ENCODE measurements at regions not wholly inside any gene's neighbourhood (a gene's known extent, or its start where the extent isn't known, plus 50 kb on each side); places are given as distances from the start of the nearest gene placed in this dataset.

- no peak for TF ChIP-seq CTCF (conservative IDR thresholded peaks at IDR 0.05; ENCODE audit: low read depth, low read length)
- no peak for TF ChIP-seq EZH2 (IDR thresholded peaks at IDR 0.05; ENCODE audit: borderline replicate concordance, low read depth, low read length, poor library complexity, severe bottlenecking)
Observed at GRCh38 chr11:70702040-70702648, 303.8 kb downstream of the CTTN start.

Measured in A673 (cell line).